ENCODE measurements at regions not wholly inside any gene's neighbourhood (a gene's known extent, or its start where the extent isn't known, plus 50 kb on each side); places are given as distances from the start of the nearest gene placed in this dataset.

GRCh38 chr15:36390491-36390890 lies 188.9 kb upstream of the CDIN1 start:
- Mint-ChIP-seq H3K27me3 (peaks cover 0 to 5% (median 0%) of the 10 kb centered on the region in 5 donors), H3K36me3 (no peaks in the 10 kb centered on the region), H3K27ac (no peak overlapping the region), H3K9me3 (no peaks in the 10 kb centered on the region), H3K4me3 (no peak overlapping the region), H3K4me1 (no peaks in the 10 kb centered on the region)
- POLR2A ChIA-PET, result no interaction called here
- ATAC-seq (no peak), DNase-seq (no peak)

DNA sequence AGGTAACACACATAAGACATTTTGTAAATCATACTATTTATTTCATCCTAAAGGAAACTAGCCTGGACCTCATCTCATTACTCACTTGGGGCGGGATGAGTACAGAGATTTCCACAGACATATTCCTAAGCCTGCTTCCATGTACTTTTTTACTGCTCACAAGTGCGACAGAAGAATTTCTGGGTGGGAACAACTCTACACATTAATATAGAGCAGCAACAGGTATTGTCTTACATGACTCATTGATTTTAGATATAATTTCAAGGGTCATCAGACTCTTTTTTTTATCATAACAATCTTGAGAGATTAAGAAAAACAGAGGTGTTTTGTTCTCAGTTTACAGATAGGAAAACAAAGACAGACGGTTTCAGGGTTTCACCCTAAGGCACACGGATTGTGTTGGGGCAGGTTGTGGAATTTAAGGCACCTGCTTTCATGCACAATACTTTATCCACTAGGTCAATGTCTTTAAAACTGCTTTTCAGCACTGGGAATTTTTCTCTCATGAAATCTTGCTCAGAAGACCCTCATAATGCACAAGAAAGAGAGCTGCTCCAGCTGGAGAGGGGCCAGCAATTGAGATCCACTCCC lies 186.7 kb upstream of the CDIN1 start:
- POLR2A ChIA-PET, result no interaction called here
- Mint-ChIP-seq H3K27me3 (peaks cover 0 to 5% (median 0%) of the 10 kb centered on the region in 5 donors), H3K36me3 (no peaks in the 10 kb centered on the region), H3K4me3 (no peak overlapping the region), H3K4me1 (no peaks in the 10 kb centered on the region), H3K9me3 (no peaks in the 10 kb centered on the region), H3K27ac (no peak overlapping the region)
- DNase-seq (no peak), ATAC-seq (no peak)

DNA sequence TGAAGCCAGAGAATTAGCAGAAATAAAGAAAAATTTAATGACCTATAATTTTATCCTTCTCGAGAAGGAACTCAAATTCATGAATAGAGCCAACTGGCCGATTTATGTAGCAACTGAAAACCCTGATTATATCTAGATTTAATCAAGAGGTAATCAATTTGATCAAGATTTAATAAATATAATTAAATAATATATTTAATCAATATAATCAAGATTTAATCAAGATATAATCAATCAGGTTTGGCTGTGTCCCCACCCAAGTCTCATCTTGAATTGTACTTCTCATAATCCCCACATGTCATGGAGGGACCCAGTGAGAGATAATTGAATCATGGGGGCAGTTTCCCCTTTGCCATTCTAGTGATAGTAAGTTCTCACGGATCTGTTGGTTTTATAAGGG lies 181.2 kb upstream of the CDIN1 start:
- POLR2A ChIA-PET, result no interaction called here
- H3K27me3 Mint-ChIP-seq, result peaks cover 0 to 8% (median 2%) of the 10 kb centered on the region in 5 donors
- no peak overlapping the region for H3K27ac Mint-ChIP-seq
- H3K36me3 Mint-ChIP-seq, result no peaks in the 10 kb centered on the region
- no peak for ATAC-seq
- H3K9me3 Mint-ChIP-seq, result peaks cover 0 to 4% (median 0%) of the 10 kb centered on the region in 9 donors
- no peak overlapping the region for H3K4me3 Mint-ChIP-seq
- DNase-seq, result no peak
- H3K4me1 Mint-ChIP-seq, result no peaks in the 10 kb centered on the region

DNA sequence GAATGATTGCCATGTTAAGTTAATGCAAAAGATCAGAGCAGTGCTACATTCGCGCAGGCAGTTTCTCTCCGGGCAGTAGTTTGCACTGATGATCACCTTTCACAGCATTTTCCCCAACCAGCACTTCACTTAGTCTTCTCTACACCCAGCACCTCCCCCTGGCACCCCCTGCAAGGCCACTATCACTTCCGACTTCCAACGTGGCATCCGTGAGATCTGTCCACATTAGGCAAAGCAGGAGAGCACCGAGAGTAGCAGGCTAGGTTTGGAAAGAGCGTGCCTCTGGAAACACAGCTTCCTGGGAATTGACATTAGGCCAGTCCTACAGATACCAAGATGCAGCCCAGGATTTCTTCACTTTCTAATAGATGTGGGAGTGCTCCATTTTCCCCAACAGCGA lies 180.2 kb upstream of the CDIN1 start:
- Mint-ChIP-seq H3K9me3 (peaks cover 0 to 4% (median 0%) of the 10 kb centered on the region in 9 donors), H3K4me1 (no peaks in the 10 kb centered on the region), H3K27ac (no peak overlapping the region), H3K27me3 (peaks cover 0 to 8% (median 2%) of the 10 kb centered on the region in 5 donors), H3K36me3 (no peaks in the 10 kb centered on the region), H3K4me3 (no peak overlapping the region)
- POLR2A ChIA-PET, result no interaction called here
- DNase-seq, result no peak
- ATAC-seq, result no peak

DNA sequence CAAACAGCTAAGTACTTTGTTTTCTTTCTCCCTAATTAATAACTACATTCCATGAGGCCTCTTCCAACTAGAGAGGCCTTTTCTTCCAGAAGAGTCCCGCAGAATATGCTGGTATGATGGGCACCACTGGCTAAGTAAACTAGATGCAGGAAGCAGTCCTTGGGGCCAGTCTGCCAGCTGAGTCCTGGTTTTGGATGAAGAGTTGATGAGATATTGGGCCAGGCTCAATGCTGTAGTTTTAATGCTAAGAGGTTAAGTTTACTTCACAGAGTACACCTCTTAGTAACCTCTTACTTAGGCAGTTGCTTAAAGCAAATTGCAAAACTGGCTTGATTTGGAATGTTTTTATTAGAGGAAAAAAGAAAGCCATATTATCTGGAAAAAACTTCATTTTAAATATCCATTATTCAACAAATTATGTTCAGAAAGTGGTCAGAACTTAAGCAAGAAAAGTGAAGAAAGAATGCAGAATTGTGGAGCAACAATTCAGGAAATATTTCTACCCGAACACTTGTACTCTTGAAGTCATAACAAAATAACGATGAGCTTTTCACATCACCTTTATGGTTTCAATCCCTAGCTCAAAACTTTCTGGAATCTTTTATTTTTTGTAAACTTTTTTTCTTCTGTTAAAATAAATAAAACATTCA lies 178.4 kb upstream of the CDIN1 start:
- DNase-seq (no peak), ATAC-seq (no peak)
- POLR2A ChIA-PET, result no interaction called here
- no peak overlapping the region for H3K27ac Mint-ChIP-seq
- H3K9me3 Mint-ChIP-seq, result peaks cover 0 to 4% (median 0%) of the 10 kb centered on the region in 9 donors
- no peaks in the 10 kb centered on the region for H3K36me3 Mint-ChIP-seq
- H3K4me3 Mint-ChIP-seq, result no peak overlapping the region
- peaks cover 0 to 8% (median 1%) of the 10 kb centered on the region in 5 donors for H3K27me3 Mint-ChIP-seq
- no peaks in the 10 kb centered on the region for H3K4me1 Mint-ChIP-seq

- DNase-seq (no peak), ATAC-seq (no peak)
- POLR2A ChIA-PET, result no interaction called here
- Mint-ChIP-seq H3K9me3 (peaks cover 0 to 4% (median 0%) of the 10 kb centered on the region in 9 donors), H3K27ac (no peak overlapping the region), H3K27me3 (peaks cover 0 to 8% (median 1%) of the 10 kb centered on the region in 5 donors), H3K4me3 (no peak overlapping the region), H3K36me3 (no peaks in the 10 kb centered on the region), H3K4me1 (no peaks in the 10 kb centered on the region)
Measured at GRCh38 chr15:36401586-36401966, 177.8 kb upstream of the CDIN1 start.

DNA sequence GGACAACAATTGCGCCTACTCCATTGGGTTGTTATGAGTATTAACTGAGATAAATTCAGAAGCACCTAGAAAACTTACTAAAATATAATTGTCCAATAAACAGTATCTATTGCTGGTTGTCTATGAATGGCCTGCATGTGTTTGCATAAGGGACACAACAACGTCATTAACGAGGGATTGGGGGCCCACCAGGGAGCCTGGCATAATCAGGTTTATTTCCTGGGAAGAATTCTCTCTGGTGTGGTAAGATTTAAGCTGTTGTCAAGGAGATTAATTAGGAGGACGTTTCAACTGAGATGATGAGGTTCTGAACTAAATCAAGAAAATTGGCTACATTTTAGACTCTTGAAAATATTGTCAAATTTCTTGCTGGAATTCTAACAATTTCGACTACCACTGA lies 176.1 kb upstream of the CDIN1 start:
- ATAC-seq (no peak), DNase-seq (no peak)
- POLR2A ChIA-PET, result no interaction called here
- no peaks in the 10 kb centered on the region for H3K4me1 Mint-ChIP-seq
- H3K9me3 Mint-ChIP-seq, result peaks cover 0 to 4% (median 0%) of the 10 kb centered on the region in 9 donors
- H3K4me3 Mint-ChIP-seq, result no peak overlapping the region
- no peaks in the 10 kb centered on the region for H3K36me3 Mint-ChIP-seq
- peaks cover 0 to 8% (median 0%) of the 10 kb centered on the region in 5 donors for H3K27me3 Mint-ChIP-seq
- H3K27ac Mint-ChIP-seq, result no peak overlapping the region

DNA sequence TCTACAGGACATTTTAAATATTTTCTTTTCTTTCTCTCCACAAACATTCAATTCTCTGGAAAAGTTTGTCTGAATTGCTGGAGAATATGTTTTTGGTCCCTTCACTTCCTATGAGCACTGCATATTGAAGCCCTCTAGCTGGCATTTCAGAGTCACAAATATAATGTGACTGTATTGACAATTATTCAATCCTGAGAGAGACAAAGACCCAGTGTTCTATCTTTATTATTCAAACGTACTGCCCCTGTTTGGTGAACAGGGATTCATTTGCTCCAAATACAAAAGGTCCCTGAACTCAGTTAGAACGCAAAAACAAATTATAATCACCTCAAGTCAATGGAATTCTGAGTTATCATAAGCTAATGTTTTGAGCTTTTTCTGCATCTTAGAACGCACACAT lies 173.1 kb upstream of the CDIN1 start:
- Mint-ChIP-seq H3K36me3 (no peaks in the 10 kb centered on the region), H3K4me1 (no peaks in the 10 kb centered on the region), H3K27me3 (peaks cover 0 to 3% (median 0%) of the 10 kb centered on the region in 5 donors), H3K27ac (no peak overlapping the region), H3K9me3 (peaks cover 0 to 5% (median 0%) of the 10 kb centered on the region in 9 donors), H3K4me3 (no peak overlapping the region)
- ATAC-seq (no peak), DNase-seq (no peak)
- POLR2A ChIA-PET, result no interaction called here

DNA sequence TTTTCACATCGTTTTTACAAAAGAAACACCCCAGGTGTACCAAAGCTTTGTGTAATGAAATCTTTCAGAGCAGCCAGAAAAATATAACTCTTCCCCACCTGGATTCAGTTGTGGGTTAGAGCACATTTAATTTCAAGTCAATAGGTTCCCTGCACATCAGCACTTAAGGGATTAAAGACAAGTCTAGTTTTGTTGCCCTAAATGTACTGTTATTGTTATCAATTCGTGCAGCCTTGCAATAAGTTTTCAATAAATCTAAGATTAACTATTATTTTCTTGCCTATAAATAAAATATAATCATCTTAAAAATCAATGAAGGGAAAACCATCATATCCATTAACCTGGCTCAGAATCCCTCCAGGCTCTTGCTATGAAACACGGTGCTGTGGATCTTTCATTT lies 172.5 kb upstream of the CDIN1 start:
- peaks cover 0 to 3% (median 0%) of the 10 kb centered on the region in 5 donors for H3K27me3 Mint-ChIP-seq
- H3K9me3 Mint-ChIP-seq, result peaks cover 0 to 5% (median 0%) of the 10 kb centered on the region in 9 donors
- ATAC-seq (no peak), DNase-seq (no peak)
- POLR2A ChIA-PET, result no interaction called here
- H3K4me1 Mint-ChIP-seq, result no peaks in the 10 kb centered on the region
- no peaks in the 10 kb centered on the region for H3K36me3 Mint-ChIP-seq
- H3K27ac Mint-ChIP-seq, result no peak overlapping the region
- no peak overlapping the region for H3K4me3 Mint-ChIP-seq

GRCh38 chr15:36407647-36408046 lies 171.8 kb upstream of the CDIN1 start:
- ATAC-seq (no peak), DNase-seq (no peak)
- Mint-ChIP-seq H3K4me1 (no peaks in the 10 kb centered on the region), H3K27me3 (peaks cover 0 to 3% (median 0%) of the 10 kb centered on the region in 5 donors), H3K36me3 (no peaks in the 10 kb centered on the region), H3K4me3 (no peak overlapping the region), H3K27ac (no peak overlapping the region), H3K9me3 (peaks cover 0 to 5% (median 0%) of the 10 kb centered on the region in 9 donors)
- POLR2A ChIA-PET, result no interaction called here

DNA sequence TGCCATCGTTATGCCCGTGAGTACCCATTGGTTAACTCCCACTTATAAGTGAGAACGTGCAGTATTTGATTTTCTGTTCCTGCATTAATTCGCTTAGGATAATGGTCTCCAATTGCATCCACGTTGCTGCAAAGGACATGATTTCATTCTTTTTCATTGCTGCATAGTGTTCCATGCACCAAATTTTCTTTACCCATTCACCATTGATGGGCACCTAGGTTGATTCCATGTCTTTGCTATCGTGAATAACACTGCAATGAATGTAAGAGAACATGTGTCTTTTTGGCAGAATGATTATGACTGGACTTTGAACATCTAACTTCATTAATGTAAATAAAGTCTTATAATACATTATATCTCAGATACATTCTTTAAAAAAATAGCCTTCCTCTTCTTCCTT lies 169.6 kb upstream of the CDIN1 start:
- DNase-seq (no peak), ATAC-seq (no peak)
- H3K27me3 Mint-ChIP-seq, result peaks cover 0 to 3% (median 0%) of the 10 kb centered on the region in 5 donors
- no peaks in the 10 kb centered on the region for H3K36me3 Mint-ChIP-seq
- no peak overlapping the region for H3K27ac Mint-ChIP-seq
- peaks cover 0 to 5% (median 0%) of the 10 kb centered on the region in 9 donors for H3K9me3 Mint-ChIP-seq
- POLR2A ChIA-PET, result no interaction called here
- no peak overlapping the region for H3K4me3 Mint-ChIP-seq
- H3K4me1 Mint-ChIP-seq, result no peaks in the 10 kb centered on the region

- ATAC-seq (no peak), DNase-seq (no peak)
- peaks cover 0 to 7% (median 2%) of the 10 kb centered on the region in 9 donors for H3K9me3 Mint-ChIP-seq
- no peak overlapping the region for H3K4me3 Mint-ChIP-seq
- H3K4me1 Mint-ChIP-seq, result no peaks in the 10 kb centered on the region
- H3K27me3 Mint-ChIP-seq, result peaks cover 3 to 9% (median 4%) of the 10 kb centered on the region in 5 donors
- POLR2A ChIA-PET, result no interaction called here
- H3K36me3 Mint-ChIP-seq, result no peaks in the 10 kb centered on the region
- no peak overlapping the region for H3K27ac Mint-ChIP-seq
Measured at GRCh38 chr15:36414670-36415069, 164.8 kb upstream of the CDIN1 start.

DNA sequence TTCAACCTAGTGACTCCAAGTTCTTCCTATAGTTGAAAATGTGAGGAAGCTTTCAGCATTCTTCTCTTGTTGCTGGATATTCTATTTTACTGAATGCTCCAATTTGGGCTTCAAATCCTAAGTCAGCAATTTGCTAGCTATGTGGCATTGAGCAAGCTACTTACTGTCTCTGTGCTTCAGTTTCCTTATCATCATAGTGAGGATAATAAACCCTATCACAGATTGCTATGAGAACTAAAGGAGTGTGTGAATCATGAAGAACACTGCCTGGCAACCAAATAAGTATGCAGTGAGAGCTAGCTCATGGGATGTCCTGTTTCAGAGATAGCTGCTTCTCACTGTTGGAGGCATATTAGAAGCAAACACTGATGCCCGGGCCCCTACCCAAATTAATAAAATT lies 163.8 kb upstream of the CDIN1 start:
- no peak overlapping the region for H3K27ac Mint-ChIP-seq
- H3K9me3 Mint-ChIP-seq, result peaks cover 0 to 11% (median 4%) of the 10 kb centered on the region in 9 donors
- POLR2A ChIA-PET, result no interaction called here
- no peak overlapping the region for H3K4me3 Mint-ChIP-seq
- H3K4me1 Mint-ChIP-seq, result no peaks in the 10 kb centered on the region
- no peaks in the 10 kb centered on the region for H3K36me3 Mint-ChIP-seq
- ATAC-seq (no peak), DNase-seq (no peak)
- peaks cover 3 to 9% (median 4%) of the 10 kb centered on the region in 5 donors for H3K27me3 Mint-ChIP-seq

GRCh38 chr15:36422631-36423030 lies 156.8 kb upstream of the CDIN1 start:
- H3K27ac Mint-ChIP-seq, result no peak overlapping the region
- no peaks in the 10 kb centered on the region for H3K4me1 Mint-ChIP-seq
- H3K27me3 Mint-ChIP-seq, result peaks cover 2 to 8% (median 4%) of the 10 kb centered on the region in 5 donors
- ATAC-seq (no peak), DNase-seq (no peak)
- POLR2A ChIA-PET, result no interaction called here
- H3K4me3 Mint-ChIP-seq, result no peak overlapping the region
- peaks cover 0 to 22% (median 11%) of the 10 kb centered on the region in 9 donors for H3K9me3 Mint-ChIP-seq
- no peaks in the 10 kb centered on the region for H3K36me3 Mint-ChIP-seq
